ENCODE measurements at regions not wholly inside any gene's neighbourhood (a gene's known extent, or its start where the extent isn't known, plus 50 kb on each side); places are given as distances from the start of the nearest gene placed in this dataset.

DNA sequence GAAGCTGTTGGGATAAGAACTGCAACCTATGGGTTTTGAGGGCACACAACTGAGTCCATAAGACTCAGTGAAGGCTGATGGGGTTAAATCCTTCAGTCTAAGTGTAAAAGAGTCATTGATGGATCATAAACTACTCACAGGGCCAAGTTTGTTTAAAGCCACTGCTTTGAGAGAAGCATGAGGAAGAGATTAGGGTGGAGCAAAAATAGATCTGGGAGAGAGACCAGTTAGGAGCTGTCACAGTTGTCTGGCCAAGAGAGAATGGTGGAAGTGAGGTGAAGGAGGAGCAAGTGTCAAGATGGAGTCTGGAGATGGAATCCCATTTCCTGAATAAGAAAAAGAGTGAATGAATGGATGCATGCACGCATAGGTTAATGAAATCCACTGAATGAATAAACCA, 379.1 kb upstream of the CDH11 start:
- H3K4me1 ChIP-seq (ENCODE audit: control insufficient read depth, insufficient read depth, low read length), result no peaks in the 10 kb centered on the region
- Mint-ChIP-seq H3K27me3 (ENCODE audit: insufficient read depth) (no peaks in the 10 kb centered on the region), H3K36me3 (ENCODE audit: low read depth) (no peaks in the 10 kb centered on the region), H3K9me3 (no peaks in the 10 kb centered on the region), H3K4me3 (no peak overlapping the region), H3K27ac (no peak overlapping the region), H3K4me1 (peaks cover 9% of the 10 kb centered on the region)
- WGBS, 2 experiments (ENCODE audit: insufficient coverage in 1 of 2, insufficient read length in 1 of 2), result 93 to 100% methylated on average over 1 of the region's 1 CpG
- no peak for DNase-seq
- no peaks in the 10 kb centered on the region for H3K27me3 ChIP-seq (ENCODE audit: control insufficient read depth, insufficient read depth, low read length, poor library complexity, severe bottlenecking)
- no peaks in the 10 kb centered on the region for H3K36me3 ChIP-seq (ENCODE audit: control insufficient read depth, insufficient read depth, low read length)
- TF ChIP-seq, protein P1, sequence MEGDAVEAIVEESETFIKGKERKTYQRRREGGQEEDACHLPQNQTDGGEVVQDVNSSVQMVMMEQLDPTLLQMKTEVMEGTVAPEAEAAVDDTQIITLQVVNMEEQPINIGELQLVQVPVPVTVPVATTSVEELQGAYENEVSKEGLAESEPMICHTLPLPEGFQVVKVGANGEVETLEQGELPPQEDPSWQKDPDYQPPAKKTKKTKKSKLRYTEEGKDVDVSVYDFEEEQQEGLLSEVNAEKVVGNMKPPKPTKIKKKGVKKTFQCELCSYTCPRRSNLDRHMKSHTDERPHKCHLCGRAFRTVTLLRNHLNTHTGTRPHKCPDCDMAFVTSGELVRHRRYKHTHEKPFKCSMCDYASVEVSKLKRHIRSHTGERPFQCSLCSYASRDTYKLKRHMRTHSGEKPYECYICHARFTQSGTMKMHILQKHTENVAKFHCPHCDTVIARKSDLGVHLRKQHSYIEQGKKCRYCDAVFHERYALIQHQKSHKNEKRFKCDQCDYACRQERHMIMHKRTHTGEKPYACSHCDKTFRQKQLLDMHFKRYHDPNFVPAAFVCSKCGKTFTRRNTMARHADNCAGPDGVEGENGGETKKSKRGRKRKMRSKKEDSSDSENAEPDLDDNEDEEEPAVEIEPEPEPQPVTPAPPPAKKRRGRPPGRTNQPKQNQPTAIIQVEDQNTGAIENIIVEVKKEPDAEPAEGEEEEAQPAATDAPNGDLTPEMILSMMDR (conservative IDR thresholded peaks at IDR 0.05), result no peak
- no peak overlapping the region for H3K27ac ChIP-seq (ENCODE audit: low read depth, low read length)
- H3K9ac ChIP-seq (ENCODE audit: extremely low read depth, low read length, poor library complexity, severe bottlenecking), result no peak overlapping the region
- H3K9me3 ChIP-seq (ENCODE audit: control insufficient read depth, low read length), result no peaks in the 10 kb centered on the region
- no peak overlapping the region for H3K4me3 ChIP-seq (ENCODE audit: low read length)

DNA sequence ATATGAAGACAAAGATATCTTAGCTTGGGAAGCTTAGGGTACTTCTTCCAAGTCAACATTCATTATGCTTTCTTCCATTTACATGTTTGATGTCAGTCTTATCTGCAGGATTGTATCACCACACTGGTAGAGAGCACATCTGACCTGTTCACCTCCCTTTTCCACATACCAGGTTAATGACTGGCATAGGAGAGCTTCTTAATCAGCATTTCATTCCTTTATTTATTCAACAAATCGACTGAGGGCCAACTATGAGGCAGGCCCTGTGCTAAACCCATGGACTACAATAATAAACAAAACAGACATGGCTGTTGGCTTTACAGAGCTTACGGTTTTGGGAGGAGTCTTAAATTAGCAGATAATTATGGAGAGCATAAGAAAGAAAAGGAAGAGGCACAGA, 378.1 kb upstream of the CDH11 start:
- Histone ChIP-seq H3K4me1 (ENCODE audit: control insufficient read depth, insufficient read depth, low read length) (no peaks in the 10 kb centered on the region), H3K36me3 (ENCODE audit: control insufficient read depth, insufficient read depth, low read length) (no peaks in the 10 kb centered on the region), H3K27ac (ENCODE audit: low read depth, low read length) (no peak overlapping the region), H3K9ac (ENCODE audit: extremely low read depth, low read length, poor library complexity, severe bottlenecking) (no peak overlapping the region), H3K27me3 (ENCODE audit: control insufficient read depth, insufficient read depth, low read length, poor library complexity, severe bottlenecking) (no peaks in the 10 kb centered on the region), H3K9me3 (ENCODE audit: control insufficient read depth, low read length) (no peaks in the 10 kb centered on the region), H3K4me3 (ENCODE audit: low read length) (no peak overlapping the region)
- H3K27ac Mint-ChIP-seq, result no peak overlapping the region
- no peak for DNase-seq
- TF ChIP-seq, protein P1 (conservative IDR thresholded peaks at IDR 0.05), result no peak
- no peaks in the 10 kb centered on the region for H3K27me3 Mint-ChIP-seq (ENCODE audit: insufficient read depth)
- no peaks in the 10 kb centered on the region for H3K36me3 Mint-ChIP-seq (ENCODE audit: low read depth)
- WGBS, 2 experiments (ENCODE audit: insufficient coverage in 1 of 2, insufficient read length in 1 of 2), result 89 to 93% methylated on average over 2 of the region's 2 CpGs
- H3K4me1 Mint-ChIP-seq, result peaks cover 9% of the 10 kb centered on the region
- no peak overlapping the region for H3K4me3 Mint-ChIP-seq
- H3K9me3 Mint-ChIP-seq, result no peaks in the 10 kb centered on the region

- Histone ChIP-seq H3K9ac (ENCODE audit: extremely low read depth, low read length, poor library complexity, severe bottlenecking) (no peak overlapping the region), H3K9me3 (ENCODE audit: control insufficient read depth, low read length) (no peaks in the 10 kb centered on the region), H3K4me1 (ENCODE audit: control insufficient read depth, insufficient read depth, low read length) (no peaks in the 10 kb centered on the region), H3K36me3 (ENCODE audit: control insufficient read depth, insufficient read depth, low read length) (no peaks in the 10 kb centered on the region), H3K4me3 (ENCODE audit: low read length) (no peak overlapping the region), H3K27me3 (ENCODE audit: control insufficient read depth, insufficient read depth, low read length, poor library complexity, severe bottlenecking) (no peaks in the 10 kb centered on the region), H3K27ac (ENCODE audit: low read depth, low read length) (no peak overlapping the region)
- H3K4me1 Mint-ChIP-seq, result peaks cover 11% of the 10 kb centered on the region
- no peak overlapping the region for H3K27ac Mint-ChIP-seq
- H3K36me3 Mint-ChIP-seq (ENCODE audit: low read depth), result no peaks in the 10 kb centered on the region
- 92% methylated on average over 1 of the region's 1 CpG; no CpG with 5 or more reads in 1 of the 2 experiments for WGBS, 2 experiments (ENCODE audit: insufficient coverage in 1 of 2, insufficient read length in 1 of 2)
- no peaks in the 10 kb centered on the region for H3K9me3 Mint-ChIP-seq
- no peak for DNase-seq
- TF ChIP-seq, protein P1 (conservative IDR thresholded peaks at IDR 0.05), result no peak
- H3K4me3 Mint-ChIP-seq, result no peak overlapping the region
- no peaks in the 10 kb centered on the region for H3K27me3 Mint-ChIP-seq (ENCODE audit: insufficient read depth)
These were observed 377.7 kb upstream of the CDH11 start for GRCh38 chr16:65499566-65499965.

All from endodermal cell (in vitro differentiated cells).